ENCODE measurements at regions not wholly inside any gene's neighbourhood (a gene's known extent, or its start where the extent isn't known, plus 50 kb on each side); places are given as distances from the start of the nearest gene placed in this dataset.

DNA sequence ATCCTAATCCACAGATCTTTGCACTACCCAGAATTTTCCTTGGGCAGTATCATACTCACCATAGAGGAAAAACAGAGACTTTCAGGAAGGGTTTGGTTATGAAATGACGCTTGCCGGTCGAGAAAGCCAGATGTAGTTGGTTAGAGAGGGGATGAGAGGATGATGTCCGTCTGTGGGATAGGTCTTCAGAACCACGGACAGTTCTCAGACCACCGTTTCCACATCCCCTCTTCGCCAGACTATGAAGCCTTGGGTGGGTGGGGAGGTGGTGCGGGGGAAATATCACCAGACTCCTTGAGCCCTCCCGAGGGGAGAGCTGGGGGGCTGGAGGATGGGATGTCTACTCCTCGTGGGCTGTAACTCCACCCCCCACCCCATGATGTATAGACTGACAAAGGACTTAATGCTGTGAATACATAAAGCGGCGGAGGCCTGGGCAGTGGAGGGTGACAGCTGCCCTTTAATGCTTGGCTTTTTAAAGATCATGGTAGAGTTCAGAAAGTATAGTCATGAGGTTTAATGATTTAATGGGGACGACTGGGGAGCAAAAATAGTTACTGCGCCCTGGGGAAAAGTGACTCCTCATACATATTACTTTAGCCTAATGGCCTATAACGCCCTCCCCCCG is 96.6 kb downstream of the MRM1 start:
- WGBS, 2 donors, result 33 to 56% methylated on average over 16 of the region's 16 CpGs

GRCh38 chr17:36701429-36702099 is 100.2 kb downstream of the MRM1 start:
- 81 to 91% methylated on average over 13 of the region's 13 CpGs for WGBS, 2 donors
- TF ChIP-seq POLR2AphosphoS5 (IDR thresholded peaks at IDR 0.05), result no peak
- no peak for TF ChIP-seq EP300 (IDR thresholded peaks at IDR 0.05)
- no peak for TF ChIP-seq CTCF (IDR thresholded peaks at IDR 0.05)
- TF ChIP-seq POLR2A (IDR thresholded peaks at IDR 0.05), result no peak
- Histone ChIP-seq H3K9me3 (no peaks in the 10 kb centered on the region), H3K27ac (no peak overlapping the region), H3K27me3 (peaks cover 7 to 71% (median 34%) of the 10 kb centered on the region in 3 donors), H3K4me1 (peaks cover 0 to 4% (median 0%) of the 10 kb centered on the region in 4 donors), H3K36me3 (no peaks in the 10 kb centered on the region), H3K4me3 (no peak overlapping the region)
- intact Hi-C loops (cut with DNase I), result no loop called here
- no peak for DNase-seq

More for the DNA sequence above, 96.6 kb downstream of the MRM1 start:
- peaks cover 0 to 40% (median 18%) of the 10 kb centered on the region in 3 donors for H3K27me3 ChIP-seq
- H3K27ac ChIP-seq, result no peak overlapping the region
- no peaks in the 10 kb centered on the region for H3K36me3 ChIP-seq
- DNase-seq, result no peak
- no peaks in the 10 kb centered on the region for H3K4me1 ChIP-seq
- intact Hi-C loops (cut with DNase I), result no loop called here
- H3K4me3 ChIP-seq, result no peak overlapping the region
- no peaks in the 10 kb centered on the region for H3K9me3 ChIP-seq
- no peak for TF ChIP-seq CTCF (IDR thresholded peaks at IDR 0.05)
- TF ChIP-seq POLR2A (IDR thresholded peaks at IDR 0.05), result no peak
- TF ChIP-seq POLR2AphosphoS5 (IDR thresholded peaks at IDR 0.05), result no peak
- no peak for TF ChIP-seq EP300 (IDR thresholded peaks at IDR 0.05)

- Histone ChIP-seq H3K9me3 (no peaks in the 10 kb centered on the region), H3K4me3 (no peak overlapping the region), H3K27me3 (peaks cover 7 to 70% (median 34%) of the 10 kb centered on the region in 3 donors), H3K36me3 (no peaks in the 10 kb centered on the region), H3K4me1 (peaks cover 0 to 4% (median 0%) of the 10 kb centered on the region in 4 donors), H3K27ac (no peak overlapping the region)
- intact Hi-C loops (cut with DNase I), result no loop called here
- no peak for DNase-seq
- no peak for TF ChIP-seq EP300 (IDR thresholded peaks at IDR 0.05)
- no peak for TF ChIP-seq POLR2A (IDR thresholded peaks at IDR 0.05)
- no peak for TF ChIP-seq CTCF (IDR thresholded peaks at IDR 0.05)
- TF ChIP-seq POLR2AphosphoS5 (IDR thresholded peaks at IDR 0.05), result no peak
- WGBS, 2 donors, result 0 to 43% methylated on average over 1 of the region's 1 CpG
Measured at GRCh38 chr17:36702636-36703035, 101.3 kb downstream of the MRM1 start.

- no peaks in the 10 kb centered on the region for H3K9me3 ChIP-seq
- H3K4me1 ChIP-seq, result peaks cover 0 to 4% (median 0%) of the 10 kb centered on the region in 4 donors
- no peak for DNase-seq
- no peak overlapping the region for H3K4me3 ChIP-seq
- H3K27me3 ChIP-seq, result peaks cover 7 to 59% (median 26%) of the 10 kb centered on the region in 3 donors
- no peaks in the 10 kb centered on the region for H3K36me3 ChIP-seq
- H3K27ac ChIP-seq, result no peak overlapping the region
- 1 to 3% methylated on average over 36 of the region's 36 CpGs for WGBS, 2 donors
- TF ChIP-seq EP300 (IDR thresholded peaks at IDR 0.05) (no peak), CTCF (IDR thresholded peaks at IDR 0.05) (no peak), POLR2A (IDR thresholded peaks at IDR 0.05) (no peak), POLR2AphosphoS5 (IDR thresholded peaks at IDR 0.05) (no peak)
- intact Hi-C loops (cut with DNase I), result no loop called here
Measured at GRCh38 chr17:36703860-36704266, 102.5 kb downstream of the MRM1 start.
